Medulla oblongata (tissue), 1 donor: ENCODE measurements at regions not wholly inside any gene's neighbourhood (a gene's known extent, or its start where the extent isn't known, plus 50 kb on each side); places are given as distances from the start of the nearest gene placed in this dataset.
"Not testable (repeated sequence)": the region's sequence is repeated elsewhere in the genome, so short reads cannot be mapped to it uniquely, and the experiment has no call there.

Experiments used
- DNase-seq: peaks from one replicate; pipeline ENCODE4 v3.0.0-alpha.2; 2015; ENCODE audit errors: extremely low spot score

DNA sequence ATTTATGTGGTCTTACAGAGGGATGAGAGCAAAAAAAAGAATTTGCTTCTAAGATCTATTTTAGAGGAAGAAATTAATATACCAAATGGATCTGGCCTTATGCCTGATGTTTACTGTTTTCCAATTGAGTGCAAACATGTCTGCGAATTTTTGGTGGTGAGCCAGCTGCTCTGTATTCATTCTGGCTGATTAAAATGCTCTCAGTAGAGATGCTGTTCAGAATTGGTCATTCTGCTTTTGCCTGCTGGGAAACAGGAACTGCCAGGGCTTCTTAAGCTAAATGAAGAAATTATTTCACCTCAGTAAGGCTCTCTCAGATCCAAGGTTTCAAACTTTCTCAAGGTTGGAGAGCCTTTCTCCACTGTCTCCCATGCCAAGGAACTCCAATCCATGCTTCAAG lies 132.0 kb upstream of the SV2C start:
- DNase-seq: peak; percentile 33

DNA sequence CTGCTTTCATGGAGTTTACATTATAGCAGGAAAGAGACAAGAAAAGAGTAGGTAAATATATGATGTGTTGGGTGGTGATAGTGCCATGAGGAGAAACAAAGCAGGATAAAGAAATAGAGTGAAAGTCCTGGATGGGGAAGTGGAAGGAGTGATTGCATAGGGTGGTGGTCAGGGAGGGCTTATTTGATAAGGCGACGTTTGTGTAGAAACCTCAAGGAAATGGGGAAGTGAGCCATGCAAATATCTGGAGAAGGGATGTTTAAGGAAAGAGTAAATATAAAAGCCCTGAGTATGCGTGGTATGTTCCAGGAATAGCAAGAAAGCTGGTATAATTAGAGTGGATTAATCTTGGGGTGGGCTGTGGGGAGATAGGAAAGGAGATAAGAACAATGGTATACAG lies 134.7 kb upstream of the SV2C start:
- no peak for DNase-seq

DNA sequence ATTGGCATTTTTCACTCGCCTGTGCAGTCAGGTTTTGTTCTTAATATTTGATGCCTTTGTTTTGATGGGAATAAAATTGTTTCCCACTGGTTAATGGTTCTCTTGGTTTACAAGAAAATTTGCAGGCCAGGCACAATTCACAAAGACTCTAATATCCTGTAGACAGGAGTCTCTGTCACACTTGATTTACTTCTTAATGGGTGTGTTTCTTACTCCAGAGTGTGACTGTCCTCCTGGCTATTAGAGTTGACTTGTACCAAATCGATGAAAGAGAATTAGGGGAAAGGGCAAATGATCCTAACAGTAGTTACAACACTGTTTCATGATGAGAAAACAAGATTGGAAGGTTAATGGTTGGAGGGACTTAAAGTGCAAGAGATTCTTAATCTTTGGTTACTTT lies 142.8 kb upstream of the SV2C start:
- no peak for DNase-seq

DNA sequence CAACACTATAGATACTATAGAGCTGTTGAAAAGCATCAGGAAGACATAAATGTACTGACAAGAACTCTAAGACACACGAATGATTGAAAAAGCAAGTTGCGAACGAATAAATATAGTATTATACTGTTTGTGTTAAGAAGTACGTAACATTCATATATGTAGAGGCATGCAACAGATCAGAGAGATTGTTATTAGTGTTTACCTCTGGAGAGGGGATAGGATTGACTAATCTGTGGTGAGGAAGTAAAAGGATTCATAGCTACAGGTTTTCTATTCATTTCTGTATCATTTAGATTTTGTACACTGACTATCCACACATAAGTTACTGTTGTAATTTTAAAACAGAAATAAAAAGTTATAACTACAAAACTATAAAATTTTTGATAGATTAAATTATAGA lies 147.6 kb upstream of the SV2C start:
- DNase-seq: no peak

DNA sequence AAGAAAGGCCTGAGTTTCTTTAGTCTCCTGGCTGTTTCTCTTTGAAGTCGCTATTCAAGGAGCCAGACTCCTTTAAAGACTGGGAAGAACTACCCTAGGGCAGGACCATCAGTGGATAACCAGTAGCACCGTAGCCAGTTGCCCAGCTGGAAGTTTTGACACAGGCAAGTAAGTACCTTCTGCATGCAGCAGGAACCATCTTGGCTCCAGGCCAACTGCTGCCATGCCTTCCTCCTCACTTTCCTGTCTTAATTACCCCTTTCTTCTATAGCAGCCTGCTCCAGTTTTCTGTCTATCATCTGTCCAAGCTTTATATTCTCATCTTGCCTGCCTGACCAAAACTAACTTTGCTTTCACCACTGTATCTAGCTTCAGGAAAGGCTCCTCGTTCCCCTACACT lies 149.7 kb upstream of the SV2C start:
- DNase-seq: no peak

DNA sequence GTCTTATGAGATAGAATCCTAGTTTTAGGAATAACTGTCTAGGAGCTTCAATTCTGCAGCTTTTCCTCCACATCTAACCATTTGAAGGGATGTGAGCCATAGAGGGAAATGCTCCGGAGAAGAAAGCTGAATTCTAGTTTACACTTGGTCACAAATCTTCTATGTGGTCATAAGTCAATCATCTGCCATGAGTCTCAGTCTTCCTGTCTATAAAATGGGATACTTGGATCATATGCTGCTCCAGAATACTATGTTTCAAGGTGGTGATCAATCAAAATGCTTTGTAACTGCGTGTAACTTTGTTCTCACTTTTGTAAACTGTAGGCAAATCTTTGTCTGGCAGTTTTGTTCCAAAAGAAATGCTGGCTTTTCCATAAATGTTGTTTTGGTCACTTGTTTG lies 152.0 kb upstream of the SV2C start:
- no peak for DNase-seq

DNA sequence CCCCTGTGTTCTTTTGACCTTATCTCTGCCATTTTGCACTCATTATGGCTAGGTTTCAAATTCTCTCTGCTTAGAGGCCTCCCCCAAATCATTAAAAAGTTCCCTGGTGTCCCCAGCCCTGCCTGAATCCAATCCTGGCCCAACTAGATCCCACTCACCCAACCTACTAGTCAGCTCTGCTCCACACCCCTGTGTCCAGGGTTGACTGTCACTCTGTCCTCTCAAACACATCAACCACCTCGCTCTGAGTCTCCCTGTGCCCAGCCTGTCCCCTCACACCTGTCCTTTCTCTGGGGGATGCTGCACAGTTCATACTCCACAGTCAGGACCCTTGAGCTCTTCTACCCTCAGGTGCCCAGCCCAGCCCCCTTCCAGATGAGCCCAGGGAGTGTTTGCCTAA lies 154.2 kb upstream of the SV2C start:
- DNase-seq: no peak

DNA sequence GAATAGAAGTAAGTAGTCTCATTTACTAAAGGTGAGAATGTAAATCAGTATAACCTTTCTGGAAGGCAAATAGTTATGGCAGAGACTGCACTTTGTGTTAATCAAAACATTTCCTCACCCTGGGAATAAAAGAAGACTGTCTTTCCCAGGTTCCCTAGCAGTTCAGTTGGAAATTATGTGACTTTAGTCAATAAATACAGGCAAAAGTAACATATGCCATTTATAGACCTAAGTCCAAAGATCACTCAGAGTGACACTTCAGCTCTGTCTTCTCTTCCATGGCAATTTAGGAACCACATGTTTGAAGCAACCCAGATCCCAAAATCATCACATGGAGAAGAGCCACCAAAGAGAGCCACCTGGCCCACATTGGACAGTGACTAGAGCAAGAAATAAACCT lies 160.7 kb upstream of the SV2C start:
- DNase-seq: no peak

DNA sequence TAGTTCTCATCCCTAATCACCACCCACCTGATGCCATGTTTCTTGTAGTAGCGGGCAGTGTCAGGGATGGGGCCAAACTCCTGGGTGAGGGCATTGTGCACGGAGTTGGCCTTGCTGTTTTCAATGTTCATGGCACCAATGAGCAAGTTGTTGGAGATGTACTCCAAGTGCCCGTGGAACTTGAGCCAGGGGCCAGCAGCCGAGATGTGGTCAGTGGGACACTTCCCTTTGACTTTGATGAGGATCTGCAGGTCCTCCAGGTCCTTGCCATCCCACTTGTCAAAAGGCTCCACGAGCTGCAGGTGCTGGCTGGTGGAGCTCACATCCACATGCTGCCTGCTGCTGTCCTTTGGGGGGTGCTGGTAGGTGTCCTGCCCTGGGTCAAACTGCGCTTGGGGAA lies 162.2 kb upstream of the SV2C start:
- no peak for DNase-seq

DNA sequence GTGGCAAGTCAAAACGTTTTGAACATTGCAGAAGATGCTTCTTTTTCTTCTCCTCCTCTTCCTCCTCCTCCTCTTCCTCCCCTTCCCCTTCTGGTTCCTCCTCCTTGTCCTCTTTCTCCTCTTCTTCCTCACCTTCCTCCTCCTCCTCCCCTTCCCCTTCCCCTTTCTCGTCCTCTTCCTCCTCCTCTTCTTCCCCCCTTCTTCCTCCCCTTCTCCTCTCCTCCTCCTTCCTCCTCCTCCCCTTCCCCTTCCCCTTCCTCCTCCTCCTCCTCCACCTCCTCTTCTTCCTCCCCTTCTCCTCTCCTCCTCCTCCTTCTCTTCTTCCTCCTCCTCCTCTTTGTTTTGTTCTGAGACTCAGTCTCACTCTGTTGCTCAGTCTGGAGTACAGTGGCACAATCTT lies 167.0 kb upstream of the SV2C start:
- no peak for DNase-seq

DNA sequence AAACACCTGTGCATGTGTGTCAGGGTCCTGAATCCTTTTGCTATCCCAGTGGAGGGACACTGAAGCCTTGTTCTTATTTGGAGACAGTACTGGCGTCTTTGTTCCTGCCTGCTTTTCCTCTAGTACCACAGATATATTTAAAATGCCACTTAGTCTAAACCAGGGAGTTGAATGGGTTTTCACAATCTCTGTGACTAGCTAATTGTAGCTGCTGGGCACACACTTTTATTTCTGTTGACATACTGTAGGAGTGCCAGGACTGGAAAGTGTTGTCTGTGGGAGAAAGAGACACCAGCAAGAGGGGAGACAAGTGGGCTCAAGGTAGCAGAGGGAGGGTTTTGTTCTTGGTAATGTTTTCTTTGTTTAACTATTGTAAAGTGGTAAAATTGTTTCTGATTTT lies 174.0 kb upstream of the SV2C start:
- DNase-seq: no peak

DNA sequence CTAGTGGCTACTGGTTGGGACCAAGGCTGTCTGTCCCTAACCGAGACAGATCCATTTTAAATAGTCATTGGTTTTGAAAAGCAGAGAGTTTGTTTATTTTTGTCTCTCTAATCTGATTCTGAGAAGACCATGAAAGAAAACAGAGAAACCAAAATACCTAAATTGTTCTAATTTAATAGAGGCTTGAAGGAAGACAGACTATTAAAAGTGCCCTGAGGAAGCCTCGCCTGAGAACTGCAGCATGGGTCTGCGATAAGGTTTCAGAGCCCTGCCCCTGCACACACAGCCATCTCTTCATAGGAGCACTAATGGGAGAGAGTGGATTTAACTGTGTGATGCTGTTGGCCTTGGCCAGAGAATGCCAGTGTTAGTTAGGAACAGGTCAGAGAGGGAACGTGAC lies 175.5 kb upstream of the SV2C start:
- DNase-seq: no peak

DNA sequence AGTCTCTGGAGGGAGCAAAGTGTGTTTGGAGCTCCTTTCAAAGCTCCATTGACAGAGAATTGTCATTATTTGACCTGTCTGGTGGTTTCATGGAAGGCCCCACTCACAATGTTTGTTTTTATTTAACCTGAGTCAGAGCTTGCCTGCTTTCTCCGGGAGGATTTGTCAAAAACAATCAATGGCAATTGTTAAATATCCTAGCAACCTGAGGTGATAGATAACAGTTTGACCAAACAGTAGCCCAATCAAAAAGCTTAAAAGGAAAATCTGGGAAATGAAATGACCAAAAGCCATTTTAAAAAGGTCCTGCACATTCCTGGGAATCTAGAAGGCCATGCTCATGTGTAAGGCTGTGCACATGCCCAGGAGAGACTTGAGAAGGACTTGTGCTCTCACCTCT lies 177.2 kb upstream of the POC5 start:
- DNase-seq: no peak

DNA sequence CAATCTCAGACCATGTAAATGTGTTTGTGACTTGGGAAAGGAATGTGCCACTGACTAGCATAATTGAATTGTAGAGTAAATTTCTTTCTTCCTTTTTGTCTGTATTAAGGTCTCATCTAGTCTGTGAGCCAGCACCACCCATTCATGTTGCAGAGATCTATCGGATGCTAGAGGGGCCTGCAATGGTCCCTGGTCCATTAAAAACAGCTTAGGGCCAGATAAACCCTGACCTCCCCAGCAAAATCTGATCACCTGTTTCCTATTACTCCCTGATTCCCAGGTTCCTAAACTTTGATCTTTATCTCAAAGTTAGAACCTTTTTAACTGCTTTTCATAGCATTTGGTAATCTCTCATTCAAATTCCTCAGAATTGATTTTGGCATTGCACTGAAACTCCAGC lies 174.5 kb upstream of the POC5 start:
- DNase-seq: no peak

DNA sequence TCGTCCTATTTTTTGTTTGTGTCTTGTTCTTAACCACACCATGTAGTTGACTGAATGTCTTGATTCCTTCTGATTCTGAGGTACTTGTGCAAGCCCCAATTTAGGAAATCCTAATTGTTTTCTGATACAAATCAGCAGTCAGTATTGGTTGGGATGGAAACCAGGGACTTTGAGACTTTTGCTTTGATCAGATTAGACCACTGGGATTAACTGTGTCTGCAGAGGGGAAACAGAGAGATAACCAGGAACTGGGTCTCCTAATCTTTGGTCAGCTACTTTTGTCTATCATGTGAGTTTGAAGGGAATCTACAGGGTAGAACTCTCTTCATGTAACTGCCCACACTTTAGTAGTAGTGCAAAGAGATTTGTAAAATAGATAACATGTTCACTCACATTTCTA lies 173.8 kb upstream of the POC5 start:
- DNase-seq: no peak

DNA sequence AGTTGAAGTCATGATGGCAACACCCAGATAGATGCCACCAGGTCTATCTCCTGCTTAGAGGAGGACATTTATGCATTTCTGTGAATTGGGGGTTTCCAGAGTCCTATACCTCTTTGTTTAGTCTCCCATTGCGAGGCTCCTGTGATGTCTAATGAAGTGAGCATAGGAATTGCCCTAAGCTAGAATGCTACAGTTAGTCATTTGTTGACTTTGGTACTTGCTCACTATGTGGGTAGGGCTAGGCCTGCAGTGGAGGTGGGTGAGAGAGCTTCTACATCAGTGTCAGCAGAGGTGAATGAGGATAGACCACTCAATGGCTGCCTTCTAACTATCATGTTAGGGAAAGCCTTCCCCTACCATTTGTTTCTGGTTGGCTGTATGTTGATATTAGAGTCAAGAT lies 173.3 kb upstream of the POC5 start:
- no peak for DNase-seq

DNA sequence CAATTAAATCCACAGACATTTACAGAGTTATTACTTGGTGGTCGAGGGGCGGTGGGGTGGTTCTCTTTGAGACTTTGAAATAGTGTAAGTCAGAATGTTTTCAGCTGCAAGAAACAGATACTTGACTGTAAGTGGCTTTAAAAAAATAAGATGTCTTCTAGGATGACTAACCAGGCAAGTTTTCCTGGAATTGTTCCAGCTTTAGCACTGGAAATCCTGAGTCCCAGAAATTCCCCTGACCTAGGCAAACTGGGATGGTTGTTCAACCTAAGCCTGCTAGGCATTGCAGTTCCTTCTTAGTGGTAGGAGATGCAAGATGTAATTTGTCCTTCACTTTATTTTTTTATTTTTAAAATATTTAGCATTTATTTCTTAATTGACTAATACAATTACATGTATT lies 169.5 kb upstream of the POC5 start:
- DNase-seq: no peak

DNA sequence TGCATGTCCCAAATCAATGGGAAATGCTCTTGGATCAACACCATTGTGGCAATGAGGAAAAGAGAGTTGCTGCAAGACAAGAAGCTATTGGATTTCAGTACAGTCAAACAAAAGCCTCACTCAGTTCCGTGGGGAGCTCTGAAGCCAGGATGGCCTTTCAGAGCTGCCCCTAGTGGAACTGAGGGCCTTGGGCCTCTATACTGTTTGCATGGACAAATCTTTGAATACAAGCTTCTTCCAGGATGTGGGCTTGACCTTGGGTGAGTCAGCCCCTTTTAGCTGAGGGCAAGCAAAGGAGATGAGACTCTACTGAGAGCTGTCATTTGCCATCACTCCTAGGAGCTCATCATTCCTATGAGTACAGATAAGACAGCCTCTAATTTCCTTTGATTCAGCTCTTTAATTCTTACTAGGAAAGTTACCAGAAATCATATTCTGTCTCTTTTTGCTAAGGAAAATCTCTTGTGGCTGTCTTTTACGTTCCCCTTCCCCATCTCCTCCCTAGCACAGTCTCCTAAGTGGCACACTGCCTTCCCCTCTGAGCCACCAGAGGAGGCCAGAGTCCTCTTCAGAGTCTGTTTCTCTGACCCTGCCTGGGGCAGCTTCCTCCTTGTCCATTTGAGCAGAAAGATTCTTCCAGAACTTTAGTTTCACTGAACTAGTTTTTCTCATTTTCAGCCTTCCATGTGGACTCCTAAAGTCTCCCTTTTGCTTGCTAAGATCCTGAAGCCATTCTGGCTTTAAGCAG lies 168.8 kb upstream of the POC5 start:
- DNase-seq: peak; percentile 34

DNA sequence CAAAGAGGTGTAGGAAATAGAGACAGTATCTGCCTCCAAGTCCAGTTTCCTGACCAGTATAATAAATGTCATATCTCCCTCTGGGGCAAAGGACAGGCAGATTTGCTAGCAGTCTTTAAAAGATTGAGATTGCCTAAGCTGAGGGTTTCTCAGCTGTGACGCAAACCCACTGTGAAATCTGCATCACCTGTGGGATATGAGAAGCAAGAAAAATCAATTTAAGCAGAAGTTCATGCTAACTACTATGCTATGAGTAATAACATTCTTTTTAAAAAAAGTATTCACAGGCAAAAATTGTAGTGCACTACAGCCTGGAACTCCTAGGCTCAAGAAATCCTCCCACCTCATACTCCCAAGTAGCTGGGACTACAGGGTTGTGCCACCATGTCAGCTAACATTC lies 168.1 kb upstream of the POC5 start:
- DNase-seq: no peak

DNA sequence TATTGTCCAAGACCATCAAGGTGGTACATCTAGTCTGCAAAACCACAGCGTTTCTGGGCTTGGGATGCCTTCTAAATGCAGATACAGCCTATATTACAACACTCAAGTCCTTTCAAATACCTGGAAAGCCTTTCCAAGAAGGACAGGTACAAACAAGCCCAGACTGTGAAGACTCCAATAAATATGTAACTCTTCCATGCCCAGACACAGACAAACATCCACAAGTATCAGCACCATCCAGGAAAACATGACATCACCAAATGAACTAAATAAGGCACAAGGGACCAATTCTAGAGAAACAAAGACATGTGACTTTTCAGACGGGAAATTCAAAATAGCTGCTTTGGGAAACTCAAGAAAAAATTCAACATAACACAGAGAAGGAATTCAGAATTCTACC lies 152.7 kb upstream of the POC5 start:
- DNase-seq: no peak

DNA sequence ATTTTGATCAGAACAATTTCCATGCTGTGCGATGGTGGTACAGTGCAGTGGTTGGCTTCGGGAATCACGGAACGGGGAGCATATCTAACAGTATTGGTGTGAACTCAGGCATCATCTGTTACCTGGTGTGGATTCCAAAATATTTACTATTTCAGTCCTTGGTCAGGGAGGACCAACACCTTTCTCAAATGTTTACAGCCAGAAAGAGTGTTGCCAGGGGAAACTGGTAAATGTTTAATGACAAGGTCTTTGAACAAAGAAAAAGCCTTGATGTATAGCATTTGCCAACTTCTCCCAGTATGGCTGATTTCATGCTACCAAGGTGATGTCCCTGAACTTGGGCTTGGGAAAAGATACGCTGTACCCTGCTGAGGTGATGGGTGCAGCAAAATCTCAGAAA lies 145.6 kb upstream of the POC5 start:
- DNase-seq: no peak

DNA sequence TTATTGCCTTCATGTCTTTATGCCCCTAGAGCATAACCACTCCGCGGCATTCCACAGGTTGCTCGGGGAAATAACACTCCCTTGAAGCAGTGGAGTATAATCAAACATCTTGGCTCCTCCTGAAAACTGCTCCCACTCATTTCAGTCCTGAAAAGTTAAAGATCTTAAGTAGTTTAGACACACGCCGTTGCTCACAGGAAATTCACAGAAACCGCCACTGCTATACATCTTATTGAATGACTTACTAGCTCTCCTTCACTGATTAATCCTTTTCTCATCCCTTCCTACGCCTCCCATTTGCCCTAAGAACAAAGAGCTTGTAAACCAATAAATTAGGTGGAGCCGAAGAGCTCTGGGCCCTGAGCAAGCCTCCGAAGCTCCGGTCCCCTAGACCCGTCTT lies 142.4 kb upstream of the POC5 start:
- not testable (repeated sequence) for DNase-seq

DNA sequence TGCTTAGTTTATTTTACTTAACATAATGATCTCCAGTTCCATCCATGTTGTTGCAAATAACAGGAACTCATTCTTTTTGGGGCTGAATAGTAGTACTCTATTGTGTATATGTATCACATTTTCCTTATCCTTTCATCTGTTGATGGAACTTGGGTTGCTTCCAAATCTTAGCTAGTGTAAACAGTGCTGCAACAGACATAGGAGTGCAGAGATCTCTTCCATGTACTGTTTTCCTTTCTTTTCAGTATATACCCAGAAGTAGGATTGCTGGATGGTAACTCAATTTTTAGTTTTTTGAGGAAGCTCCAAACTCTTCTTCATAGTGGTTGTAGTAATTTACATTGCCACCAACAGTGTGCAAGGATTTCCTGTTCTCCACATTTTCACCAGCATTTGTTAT lies 138.8 kb upstream of the POC5 start:
- DNase-seq: no peak

DNA sequence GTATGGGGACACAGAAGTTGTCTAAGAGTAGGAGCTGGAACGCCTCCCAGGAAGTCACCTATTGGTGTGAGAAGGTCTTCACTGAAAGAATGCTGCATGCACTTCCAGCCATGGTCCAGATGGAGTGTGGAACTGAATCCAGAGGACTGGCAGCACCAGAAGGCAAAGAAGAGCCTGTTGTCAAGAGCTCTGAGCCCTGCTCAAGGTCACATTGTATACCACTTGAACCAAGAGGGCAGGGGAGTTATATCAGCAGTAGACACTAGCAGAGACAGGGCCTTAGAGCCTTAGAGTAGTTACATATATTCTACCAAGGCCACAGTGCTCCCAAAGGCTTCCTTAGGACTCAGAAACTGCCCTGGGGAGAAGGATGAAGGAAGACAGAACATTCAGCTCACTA lies 130.8 kb upstream of the POC5 start:
- no peak for DNase-seq
